ENCODE measurements at regions not wholly inside any gene's neighbourhood (a gene's known extent, or its start where the extent isn't known, plus 50 kb on each side); places are given as distances from the start of the nearest gene placed in this dataset.

DNA sequence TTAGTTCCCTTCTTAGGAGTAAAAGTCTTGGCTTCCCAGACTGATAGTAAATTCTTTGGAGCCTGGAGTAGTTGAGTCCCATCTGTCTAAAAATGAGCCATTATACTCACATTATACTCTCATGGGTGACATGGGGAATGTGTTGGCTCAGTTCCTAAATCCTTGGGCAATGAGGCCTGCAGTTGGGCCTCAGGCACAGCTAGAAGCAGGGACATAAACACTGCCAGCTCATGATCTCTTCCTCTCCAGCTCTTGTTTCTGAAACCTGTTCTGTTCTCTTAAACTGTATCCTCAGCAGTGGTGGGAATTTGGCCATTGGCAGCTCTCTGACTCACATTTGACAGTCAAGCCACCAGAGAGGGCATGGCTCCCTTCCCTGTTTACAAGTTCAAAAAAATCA, 212.5 kb downstream of the SPATA18 start:
- ChIA-PET CTCF (ENCODE audit: unreplicated experiment) (no interaction called here), POLR2A (no interaction called here)
- Histone ChIP-seq H3K79me2 (ENCODE audit: insufficient read depth, low read depth, low read length) (no peaks in the 10 kb centered on the region), H3K4me2 (ENCODE audit: low read length) (no peak overlapping the region), H3K9me3 (ENCODE audit: low read length) (no peaks in the 10 kb centered on the region), H3K36me3 (ENCODE audit: insufficient read depth, low read length) (no peaks in the 10 kb centered on the region), H2AFZ (ENCODE audit: low read length) (no peak overlapping the region), H3K27ac (ENCODE audit: low read depth, low read length, poor library complexity, severe bottlenecking) (no peak overlapping the region), H3K9me2 (ENCODE audit: insufficient read depth, low read length) (no peaks in the 10 kb centered on the region), H4K20me1 (ENCODE audit: insufficient read depth, low read length) (no peaks in the 10 kb centered on the region), H3K4me3 (ENCODE audit: low read depth, low read length, poor library complexity, severe bottlenecking) (no peak overlapping the region), H3K4me1 (ENCODE audit: insufficient read depth, low read length, poor library complexity, severe bottlenecking) (no peaks in the 10 kb centered on the region)
- intact Hi-C loops (cut with micrococcal nuclease; ENCODE audit: unreplicated experiment) = no loop called here
- DNase-seq (ENCODE audit: low spot score) = no peak
- TF ChIP-seq, protein P1, sequence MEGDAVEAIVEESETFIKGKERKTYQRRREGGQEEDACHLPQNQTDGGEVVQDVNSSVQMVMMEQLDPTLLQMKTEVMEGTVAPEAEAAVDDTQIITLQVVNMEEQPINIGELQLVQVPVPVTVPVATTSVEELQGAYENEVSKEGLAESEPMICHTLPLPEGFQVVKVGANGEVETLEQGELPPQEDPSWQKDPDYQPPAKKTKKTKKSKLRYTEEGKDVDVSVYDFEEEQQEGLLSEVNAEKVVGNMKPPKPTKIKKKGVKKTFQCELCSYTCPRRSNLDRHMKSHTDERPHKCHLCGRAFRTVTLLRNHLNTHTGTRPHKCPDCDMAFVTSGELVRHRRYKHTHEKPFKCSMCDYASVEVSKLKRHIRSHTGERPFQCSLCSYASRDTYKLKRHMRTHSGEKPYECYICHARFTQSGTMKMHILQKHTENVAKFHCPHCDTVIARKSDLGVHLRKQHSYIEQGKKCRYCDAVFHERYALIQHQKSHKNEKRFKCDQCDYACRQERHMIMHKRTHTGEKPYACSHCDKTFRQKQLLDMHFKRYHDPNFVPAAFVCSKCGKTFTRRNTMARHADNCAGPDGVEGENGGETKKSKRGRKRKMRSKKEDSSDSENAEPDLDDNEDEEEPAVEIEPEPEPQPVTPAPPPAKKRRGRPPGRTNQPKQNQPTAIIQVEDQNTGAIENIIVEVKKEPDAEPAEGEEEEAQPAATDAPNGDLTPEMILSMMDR (conservative IDR thresholded peaks at IDR 0.05; ENCODE audit: low read length) = no peak
- TF ChIP-seq EZH2phosphoT487 (IDR thresholded peaks at IDR 0.05; ENCODE audit: borderline replicate concordance, low read depth, low read length) = no peak
- no TSS peak for BruUV-seq (replicated peaks)

DNA sequence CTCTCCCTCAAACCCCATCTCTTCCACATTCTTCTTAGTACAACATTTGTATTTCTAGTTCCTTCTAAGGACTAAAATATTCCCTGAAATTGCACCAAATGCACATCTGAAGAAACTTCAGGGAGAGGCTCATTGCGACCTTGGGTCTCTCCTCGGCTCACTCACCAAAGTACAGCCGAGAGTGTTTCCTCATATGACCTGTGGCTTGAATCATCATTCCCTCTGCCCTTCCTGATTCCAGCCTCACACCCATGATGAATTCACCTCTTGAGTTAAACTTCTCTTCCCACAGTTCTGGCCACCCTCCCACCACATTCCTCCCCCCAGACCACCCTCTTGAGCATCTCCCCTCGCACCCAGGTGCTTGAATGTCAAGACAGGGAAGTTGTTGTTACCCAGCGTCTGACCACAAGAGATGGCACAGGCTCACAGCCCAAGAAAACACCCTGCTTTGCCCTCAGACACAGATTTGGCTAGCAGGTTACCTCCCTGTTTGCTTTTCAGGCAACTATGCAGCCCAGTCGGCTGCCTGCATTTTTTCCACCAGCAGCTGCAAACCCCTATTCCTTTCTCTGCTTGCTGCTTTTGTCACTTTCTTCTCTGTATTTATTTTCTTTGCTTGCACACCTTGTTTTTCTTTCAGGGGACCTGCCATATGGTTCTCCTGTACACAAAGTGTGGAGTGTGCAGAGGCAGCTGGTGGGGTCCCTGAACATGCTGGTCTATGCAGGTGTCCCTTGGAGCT, 214.8 kb downstream of the SPATA18 start:
- intact Hi-C loops (cut with micrococcal nuclease; ENCODE audit: unreplicated experiment) = no loop called here
- Histone ChIP-seq H3K4me1 (ENCODE audit: insufficient read depth, low read length, poor library complexity, severe bottlenecking) (no peaks in the 10 kb centered on the region), H4K20me1 (ENCODE audit: insufficient read depth, low read length) (no peaks in the 10 kb centered on the region), H3K36me3 (ENCODE audit: insufficient read depth, low read length) (no peaks in the 10 kb centered on the region), H3K4me3 (ENCODE audit: low read depth, low read length, poor library complexity, severe bottlenecking) (no peak overlapping the region), H3K9me2 (ENCODE audit: insufficient read depth, low read length) (no peaks in the 10 kb centered on the region), H2AFZ (ENCODE audit: low read length) (no peak overlapping the region), H3K27ac (ENCODE audit: low read depth, low read length, poor library complexity, severe bottlenecking) (no peak overlapping the region), H3K79me2 (ENCODE audit: insufficient read depth, low read depth, low read length) (no peaks in the 10 kb centered on the region), H3K9me3 (ENCODE audit: low read length) (no peaks in the 10 kb centered on the region), H3K4me2 (ENCODE audit: low read length) (no peak overlapping the region)
- DNase-seq (ENCODE audit: low spot score) = no peak
- TF ChIP-seq, protein P1 (conservative IDR thresholded peaks at IDR 0.05; ENCODE audit: low read length) = no peak
- TF ChIP-seq EZH2phosphoT487 (IDR thresholded peaks at IDR 0.05; ENCODE audit: borderline replicate concordance, low read depth, low read length) = no peak
- ChIA-PET CTCF (ENCODE audit: unreplicated experiment) (no interaction called here), POLR2A (no interaction called here)
- no TSS peak for BruUV-seq (replicated peaks)

DNA sequence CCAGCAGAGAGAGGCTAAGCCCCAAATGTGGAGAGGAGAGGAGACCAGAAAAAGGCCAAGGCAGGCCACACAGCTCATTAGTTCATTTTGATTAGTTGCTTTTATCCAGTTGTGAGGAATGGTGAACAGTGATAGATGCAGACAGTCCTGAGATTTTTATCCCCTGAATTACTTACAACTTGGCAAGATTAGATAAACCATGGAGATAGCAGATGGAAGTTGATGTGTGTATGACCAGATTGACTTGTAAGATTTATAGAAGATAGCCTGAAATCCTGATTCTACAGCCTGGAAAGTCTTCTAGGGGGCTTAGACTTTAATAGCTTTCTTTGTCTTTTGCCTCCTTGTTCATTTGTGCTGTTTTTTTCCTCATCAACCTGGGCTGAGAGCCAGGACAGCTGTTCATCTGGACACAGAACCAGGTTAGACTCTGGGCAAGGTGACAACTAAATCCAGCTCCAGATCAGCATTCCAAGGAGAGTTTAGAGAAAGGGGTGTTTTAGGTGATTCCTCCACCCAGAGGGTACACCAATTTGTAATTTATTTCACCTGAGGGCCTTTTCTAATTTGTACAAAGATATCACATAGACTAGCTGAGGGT, 215.5 kb downstream of the SPATA18 start:
- intact Hi-C loops (cut with micrococcal nuclease; ENCODE audit: unreplicated experiment) = no loop called here
- no peaks in the 10 kb centered on the region for H3K9me2 ChIP-seq (ENCODE audit: insufficient read depth, low read length)
- DNase-seq (ENCODE audit: low spot score) = no peak
- no peaks in the 10 kb centered on the region for H3K36me3 ChIP-seq (ENCODE audit: insufficient read depth, low read length)
- H3K4me1 ChIP-seq (ENCODE audit: insufficient read depth, low read length, poor library complexity, severe bottlenecking) = no peaks in the 10 kb centered on the region
- TF ChIP-seq EZH2phosphoT487 (IDR thresholded peaks at IDR 0.05; ENCODE audit: borderline replicate concordance, low read depth, low read length) = no peak
- TF ChIP-seq, protein P1 (conservative IDR thresholded peaks at IDR 0.05; ENCODE audit: low read length) = no peak
- ChIA-PET POLR2A (no interaction called here), CTCF (ENCODE audit: unreplicated experiment) (no interaction called here)
- no peak overlapping the region for H3K4me2 ChIP-seq (ENCODE audit: low read length)
- BruUV-seq (replicated peaks) = no TSS peak
- H3K79me2 ChIP-seq (ENCODE audit: insufficient read depth, low read depth, low read length) = no peaks in the 10 kb centered on the region
- no peaks in the 10 kb centered on the region for H3K9me3 ChIP-seq (ENCODE audit: low read length)
- H4K20me1 ChIP-seq (ENCODE audit: insufficient read depth, low read length) = no peaks in the 10 kb centered on the region
- H3K4me3 ChIP-seq (ENCODE audit: low read depth, low read length, poor library complexity, severe bottlenecking) = no peak overlapping the region
- no peak overlapping the region for H2AFZ ChIP-seq (ENCODE audit: low read length)
- H3K27ac ChIP-seq (ENCODE audit: low read depth, low read length, poor library complexity, severe bottlenecking) = no peak overlapping the region
